H1 (cell line): ENCODE measurements at regions not wholly inside any gene's neighbourhood (a gene's known extent, or its start where the extent isn't known, plus 50 kb on each side); places are given as distances from the start of the nearest gene placed in this dataset.

Source experiments
- CTCF ChIA-PET: fragments of 300-600 bp; sonication (Branson Sonifier 250); formaldehyde crosslinking; loops from one replicate; lab custom pipeline; 2021; ENCODE audit not compliant: partially characterized antibody; lab: Charles Lee
- POLR2A ChIA-PET: fragments of 300-600 bp; sonication (Branson Sonifier 250); formaldehyde crosslinking; loops from one replicate; lab custom pipeline; 2021; ENCODE audit warnings: inconsistent platforms; ENCODE audit not compliant: partially characterized antibody; lab: Charles Lee
- DNase-seq, 2 experiments: peaks; one replicate each; pipeline versions ENCODE4 v3.0.0 to v3.0.0-alpha.2; 2010 to 2022; ENCODE audit warnings: low spot score in 2 of 2, low read depth in 1 of 2, mixed read lengths in 1 of 2
- FAIRE-seq: peaks from 2 replicates; lab custom pipeline; 2011; peaks lifted over from hg19 to GRCh38; lab: Jason Lieb, UNC
- H2AFZ ChIP-seq: 2 replicates; pipeline ENCODE4 v1.8.1; 2012; ENCODE audit warnings: low read length, inconsistent platforms
- H2AK5ac ChIP-seq: 2 replicates; pipeline ENCODE4 v1.6.1; 2013; ENCODE audit warnings: low read depth, low read length
- H2BK120ac ChIP-seq: replicated peaks from 2 replicates; pipeline ENCODE3; 2013; ENCODE audit warnings: low read depth, low read length, inconsistent platforms
- H2BK12ac ChIP-seq: 2 replicates; pipeline ENCODE4 v1.6.1; 2013; ENCODE audit warnings: low read depth, low read length
- H2BK15ac ChIP-seq: 2 replicates; pipeline ENCODE4 v1.6.1; 2013; ENCODE audit warnings: low read length
- H2BK20ac ChIP-seq: 2 replicates; pipeline ENCODE4 v1.6.1; 2013; ENCODE audit warnings: low read length
- H2BK5ac ChIP-seq: 2 replicates; pipeline ENCODE4 v1.6.1; 2013; ENCODE audit warnings: low read depth, low read length
- H3K14ac ChIP-seq: 2 replicates; pipeline ENCODE4 v1.6.1; 2013; ENCODE audit warnings: inconsistent platforms; ENCODE audit not compliant: insufficient read length
- H3K18ac ChIP-seq: 2 replicates; pipeline ENCODE4 v1.6.1; 2013; ENCODE audit warnings: low read length; ENCODE audit errors: extremely low read depth
- H3K23ac ChIP-seq: 2 replicates; pipeline ENCODE4 v1.6.1; 2013; ENCODE audit warnings: inconsistent platforms; ENCODE audit not compliant: insufficient read length
- H3K23me2 ChIP-seq: 2 replicates; pipeline ENCODE4 v1.6.1; 2013; ENCODE audit warnings: low read depth, low read length
- H3K27ac ChIP-seq: 2 replicates; pipeline ENCODE4 v1.6.1; 2011; ENCODE audit warnings: low read depth, low read length, inconsistent platforms
- H3K27me3 ChIP-seq, 4 experiments: replicated peaks in 1 of 4; 1 replicate in 1 of 4; 2 replicates in 3 of 4; pipeline versions ENCODE4 v1.6.1 to v1.8.1; 2011 to 2013; ENCODE audit warnings: low read length in 3 of 4, mild to moderate bottlenecking in 3 of 4, inconsistent platforms in 2 of 4, mixed read lengths in 2 of 4, moderate library complexity in 1 of 4; ENCODE audit not compliant: control insufficient read depth in 3 of 4, insufficient read depth in 3 of 4; ENCODE audit errors: extremely low read depth in 1 of 4
- H3K36me3 ChIP-seq, 4 experiments: 2 replicates each; pipeline versions ENCODE4 v1.6.1 to v1.8.1; 2011 to 2013; ENCODE audit warnings: mild to moderate bottlenecking in 4 of 4, low read length in 3 of 4, moderate library complexity in 2 of 4, control low read depth in 1 of 4, inconsistent platforms in 1 of 4; ENCODE audit not compliant: insufficient read depth in 4 of 4, control insufficient read depth in 2 of 4
- H3K4ac ChIP-seq: replicated peaks from 2 replicates; pipeline ENCODE3; 2013; ENCODE audit warnings: low read length, low read depth, mixed read lengths, inconsistent platforms; ENCODE audit not compliant: insufficient read length
- H3K4me1 ChIP-seq, 4 experiments: replicated peaks in 1 of 4; 1 replicate in 1 of 4; 2 replicates in 3 of 4; pipeline versions ENCODE4 v1.6.1 to v1.8.1; 2011 to 2013; ENCODE audit warnings: low read length in 3 of 4, inconsistent platforms in 2 of 4, mixed read lengths in 1 of 4; ENCODE audit not compliant: insufficient read depth in 4 of 4, control insufficient read depth in 3 of 4
- H3K4me2 ChIP-seq, 2 experiments: 2 replicates each; pipeline versions ENCODE4 v1.6.1 to v1.8.1; 2011 to 2013; ENCODE audit warnings: low read depth in 2 of 2, low read length in 2 of 2, control low read depth in 1 of 2, inconsistent platforms in 1 of 2, mild to moderate bottlenecking in 1 of 2; ENCODE audit not compliant: insufficient read depth in 1 of 2
- H3K4me3 ChIP-seq, 4 experiments: fragments of 200-600, 300-600 bp in 1 of 4; sonication (generic), shearing (Covaris generic), sonication (Bioruptor Twin) in 1 of 4; 2 replicates each; pipeline versions ENCODE4 v1.5.1 to v1.8.1; 2011 to 2016; ENCODE audit warnings: low read length in 4 of 4, low read depth in 3 of 4, control low read depth in 2 of 4, inconsistent platforms in 2 of 4, mild to moderate bottlenecking in 2 of 4, mixed read lengths in 1 of 4, moderate library complexity in 1 of 4; ENCODE audit not compliant: insufficient read depth in 2 of 4; ENCODE audit errors: extremely low read depth in 1 of 4
- H3K56ac ChIP-seq: replicated peaks from 2 replicates; pipeline ENCODE3; 2013; ENCODE audit warnings: low read depth, mild to moderate bottlenecking, mixed read lengths, low read length, inconsistent platforms; ENCODE audit not compliant: insufficient read length
- H3K79me1 ChIP-seq: 2 replicates; pipeline ENCODE4 v1.6.1; 2013; ENCODE audit warnings: low read depth, low read length, control low read depth
- H3K79me2 ChIP-seq, 2 experiments: 2 replicates each; pipeline versions ENCODE4 v1.6.1 to v1.8.1; 2012 to 2013; ENCODE audit warnings: low read length in 2 of 2, mild to moderate bottlenecking in 2 of 2, inconsistent platforms in 1 of 2; ENCODE audit not compliant: insufficient read depth in 2 of 2, control insufficient read depth in 1 of 2
- H3K9ac ChIP-seq, 4 experiments: replicated peaks in 1 of 4; 1 replicate in 1 of 4; 2 replicates in 3 of 4; pipeline versions ENCODE4 v1.6.1 to v1.8.1; 2011 to 2013; ENCODE audit warnings: low read depth in 3 of 4, low read length in 3 of 4, control low read depth in 2 of 4, mild to moderate bottlenecking in 2 of 4, moderate library complexity in 2 of 4, inconsistent platforms in 1 of 4; ENCODE audit errors: extremely low read depth in 1 of 4
- H3K9me3 ChIP-seq, 2 experiments: 2 replicates each; pipeline versions ENCODE4 v1.6.1 to v1.8.1; 2012 to 2013; ENCODE audit warnings: mild to moderate bottlenecking in 2 of 2, moderate library complexity in 2 of 2, control low read depth in 1 of 2, inconsistent platforms in 1 of 2, low read depth in 1 of 2, low read length in 1 of 2, mixed read lengths in 1 of 2; ENCODE audit not compliant: insufficient read depth in 2 of 2
- H4K20me1 ChIP-seq, 2 experiments: replicated peaks in 1 of 2; 2 replicates each; pipeline versions ENCODE3 to v1.8.1; 2011 to 2013; ENCODE audit warnings: inconsistent platforms in 2 of 2, low read length in 2 of 2, mild to moderate bottlenecking in 1 of 2; ENCODE audit not compliant: insufficient read depth in 2 of 2, control insufficient read depth in 1 of 2
- H4K5ac ChIP-seq: 2 replicates; pipeline ENCODE4 v1.6.1; 2013; ENCODE audit warnings: low read length, low read depth, mixed read lengths, inconsistent platforms; ENCODE audit not compliant: insufficient read length
- H4K8ac ChIP-seq: 2 replicates; pipeline ENCODE4 v1.8.0; 2013; ENCODE audit warnings: mild to moderate bottlenecking, moderate library complexity, low read length, inconsistent platforms; ENCODE audit not compliant: insufficient read depth; ENCODE audit errors: extremely low read depth
- H4K91ac ChIP-seq: replicated peaks from 2 replicates; pipeline ENCODE3; 2013; ENCODE audit warnings: low read length, mixed read lengths, inconsistent platforms; ENCODE audit not compliant: insufficient read length
- GTF2F1 ChIP-seq: IDR thresholded peaks from 2 replicates; pipeline ENCODE4 v1.6.1; 2012; ENCODE audit warnings: low read depth, low read length, improper control_type of control experiment, borderline replicate concordance
- KDM5A ChIP-seq: fragments of 200-600 bp; IDR thresholded peaks from 2 replicates; pipeline ENCODE4 v1.7.1; 2012; ENCODE audit warnings: mild to moderate bottlenecking, low read length, inconsistent platforms, mixed read lengths
- POLR2AphosphoS5 ChIP-seq: IDR thresholded peaks from 2 replicates; pipeline ENCODE4 v1.6.1; 2011; ENCODE audit warnings: low read depth, low read length
- RNF2 ChIP-seq: fragments of 200-900, 300-1000 bp; sonication (generic); IDR thresholded peaks from 2 replicates; pipeline ENCODE4 v1.7.1; 2016; ENCODE audit warnings: borderline replicate concordance, low read depth, mild to moderate bottlenecking, antibody characterized with exemption, low read length; ENCODE audit not compliant: poor library complexity, severe bottlenecking; ENCODE audit errors: missing control alignments
- USF2 ChIP-seq: IDR thresholded peaks from 2 replicates; pipeline ENCODE4 v1.6.1; 2011; ENCODE audit warnings: low read length, improper control_type of control experiment
- WGBS, 2 experiments: shearing (Covaris generic) in 1 of 2; methylation state at CpG; one replicate each; pipeline versions ENCODE4 v1.1.6 to v1.1.7; 2013 to 2015; ENCODE audit warnings: low lambda C conversion rate in 2 of 2, mixed read lengths in 2 of 2, inconsistent platforms in 1 of 2, low coverage in 1 of 2, missing lambda C conversion rate in 1 of 2; ENCODE audit not compliant: insufficient replicate concordance in 2 of 2, insufficient coverage in 1 of 2, insufficient read length in 1 of 2; ENCODE audit errors: extremely low coverage in 1 of 2, missing lambda C conversion rate in 1 of 2; 5-methylcytosine and 5-hydroxymethylcytosine counted together

GRCh38 chr4:100289946-100290345 is 99.7 kb upstream of the DDIT4L start:
- FAIRE-seq, result no peak
- H3K79me1 ChIP-seq, result no peaks in the 10 kb centered on the region
- H2BK12ac ChIP-seq, result no peak overlapping the region
- H3K4ac ChIP-seq, result no peak overlapping the region
- H2BK20ac ChIP-seq, result no peak overlapping the region
- H4K8ac ChIP-seq, result no peak overlapping the region
- H3K27ac ChIP-seq, result no peak overlapping the region
- no peak for TF ChIP-seq GTF2F1
- no peak for TF ChIP-seq USF2
- no peak for TF ChIP-seq RNF2
- TF ChIP-seq POLR2AphosphoS5, result no peak
- no peak for TF ChIP-seq KDM5A
- H3K4me3 ChIP-seq, result no peak overlapping the region
- H3K23me2 ChIP-seq, result no peaks in the 10 kb centered on the region; the same call in 1 of the 2 replicates
- H3K9me3 ChIP-seq, result no peaks in the 10 kb centered on the region
- no peak overlapping the region for H4K5ac ChIP-seq
- no peak overlapping the region for H3K23ac ChIP-seq
- no peak overlapping the region for H2BK120ac ChIP-seq
- no peak for DNase-seq
- H3K14ac ChIP-seq, result no peak overlapping the region
- H3K36me3 ChIP-seq, result no peaks in the 10 kb centered on the region
- H3K79me2 ChIP-seq, result no peaks in the 10 kb centered on the region
- no peak overlapping the region for H3K4me2 ChIP-seq
- H2AFZ ChIP-seq, result no peak overlapping the region
- H4K20me1 ChIP-seq, result no peaks in the 10 kb centered on the region
- no peak overlapping the region for H3K56ac ChIP-seq
- no peak overlapping the region for H2BK15ac ChIP-seq
- ChIA-PET POLR2A (no interaction called here), CTCF (no interaction called here)
- H2AK5ac ChIP-seq, result no peak overlapping the region
- no peak overlapping the region for H2BK5ac ChIP-seq
- H3K27me3 ChIP-seq, result no peaks in the 10 kb centered on the region
- peaks cover 0 to 4% (median 1%) of the 10 kb centered on the region in 4 experiments; a peak in 2 of 7 replicates for H3K4me1 ChIP-seq
- no peak overlapping the region for H4K91ac ChIP-seq
- no peak overlapping the region for H3K18ac ChIP-seq
- 83% methylated on average over 1 of the region's 1 CpG; no CpG with 5 or more reads in 1 of the 2 experiments for WGBS, 2 experiments
- H3K9ac ChIP-seq, result no peak overlapping the region
